ENCODE measurements at regions not wholly inside any gene's neighbourhood (a gene's known extent, or its start where the extent isn't known, plus 50 kb on each side); places are given as distances from the start of the nearest gene placed in this dataset.

DNA sequence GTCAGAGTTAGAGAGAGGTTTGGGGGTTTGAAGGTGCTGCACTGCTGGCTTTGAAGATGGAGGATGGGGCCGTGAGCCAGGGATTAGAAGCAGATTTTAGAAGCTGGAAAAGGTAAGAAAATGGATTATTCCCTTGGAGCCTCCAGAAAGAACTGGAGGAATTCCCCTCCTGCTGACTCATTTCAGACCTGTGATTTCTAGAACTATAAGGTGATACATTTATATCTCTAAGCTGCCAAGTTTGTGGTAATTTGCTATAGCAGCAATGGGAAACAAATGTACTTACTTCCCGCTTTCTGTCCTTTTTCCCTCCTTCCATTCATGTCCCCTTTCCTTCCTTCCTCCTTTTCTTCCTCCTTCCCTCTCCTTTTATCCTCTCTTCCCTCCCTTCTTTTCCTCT, 78.5 kb upstream of the PCDH8 start:
- WGBS (ENCODE audit: insufficient coverage) = 100% methylated on average over 1 of the region's 2 CpGs
- POLR2A ChIA-PET = no interaction called here
- peaks cover 0 to 10% of the 10 kb centered on the region in 2 experiments for H3K27me3 ChIP-seq (replicated peaks in 1 of 2; ENCODE audit: control insufficient read depth in 2 of 2, extremely low read depth in 1 of 2, insufficient read depth in 2 of 2, low read length in 1 of 2)
- H3K4me1 ChIP-seq (ENCODE audit: control insufficient read depth in 1 of 2, extremely low read depth in 1 of 2, insufficient read depth in 2 of 2, low read length in 2 of 2) = no peaks in the 10 kb centered on the region
- H3K27me3 Mint-ChIP-seq = peaks cover 2 to 11% of the 10 kb centered on the region in 2 donors
- ATAC-seq (replicated peaks in 1 of 4) = no peak
- no peak overlapping the region for H3K27ac Mint-ChIP-seq
- no peak overlapping the region for H3K4me3 Mint-ChIP-seq
- H3K4me1 Mint-ChIP-seq = no peaks in the 10 kb centered on the region
- H3K9me3 Mint-ChIP-seq = no peaks in the 10 kb centered on the region
- no peaks in the 10 kb centered on the region for H3K9me3 ChIP-seq
- no peak overlapping the region for H3K27ac ChIP-seq (ENCODE audit: low read length)
- CTCF ChIA-PET = no interaction called here
- H3K36me3 ChIP-seq (ENCODE audit: control insufficient read depth in 2 of 2, extremely low read depth in 1 of 2, insufficient read depth in 1 of 2, low read length in 1 of 2) = no peaks in the 10 kb centered on the region
- DNase-seq = no peak
- no peaks in the 10 kb centered on the region for H3K36me3 Mint-ChIP-seq
- H3K4me3 ChIP-seq (ENCODE audit: control insufficient read depth in 1 of 2, extremely low read depth in 1 of 2, low read length in 1 of 2) = no peak overlapping the region

DNA sequence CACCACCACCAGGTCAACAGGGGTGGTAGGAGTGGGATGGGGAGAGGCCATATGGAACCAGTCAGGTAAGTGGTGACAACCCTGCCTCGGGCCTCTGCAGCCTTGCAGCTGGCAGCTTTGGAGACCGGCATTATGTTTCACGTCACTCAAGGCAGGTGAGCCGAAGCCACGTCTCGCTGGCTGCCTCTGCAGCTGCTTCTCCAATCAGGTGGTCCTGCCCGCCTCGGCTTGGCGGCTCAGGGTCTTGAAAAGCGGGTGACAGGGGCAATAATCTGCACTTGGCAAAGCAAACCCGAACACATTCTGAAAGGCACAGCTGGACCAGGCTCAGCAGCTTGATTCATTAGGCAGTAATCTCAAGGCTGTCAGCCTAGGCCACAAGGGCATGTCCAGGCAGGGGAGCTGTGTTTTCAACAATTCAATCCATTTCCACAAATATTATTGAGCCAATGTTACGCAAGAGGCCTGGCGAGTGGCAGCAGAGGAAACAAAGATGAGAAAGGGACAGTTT, 77.4 kb upstream of the PCDH8 start:
- Histone ChIP-seq H3K36me3 (ENCODE audit: control insufficient read depth in 2 of 2, extremely low read depth in 1 of 2, insufficient read depth in 1 of 2, low read length in 1 of 2) (no peaks in the 10 kb centered on the region), H3K4me3 (ENCODE audit: control insufficient read depth in 1 of 2, extremely low read depth in 1 of 2, low read length in 1 of 2) (no peak overlapping the region), H3K9me3 (no peaks in the 10 kb centered on the region), H3K27ac (ENCODE audit: low read length) (no peak overlapping the region), H3K27me3 (replicated peaks in 1 of 2; ENCODE audit: control insufficient read depth in 2 of 2, extremely low read depth in 1 of 2, insufficient read depth in 2 of 2, low read length in 1 of 2) (peaks cover 0 to 10% of the 10 kb centered on the region in 2 experiments), H3K4me1 (ENCODE audit: control insufficient read depth in 1 of 2, extremely low read depth in 1 of 2, insufficient read depth in 2 of 2, low read length in 2 of 2) (no peaks in the 10 kb centered on the region)
- ATAC-seq (replicated peaks in 1 of 4) (no peak), DNase-seq (no peak)
- CTCF ChIA-PET = no interaction called here
- no peaks in the 10 kb centered on the region for H3K36me3 Mint-ChIP-seq
- no peak overlapping the region for H3K4me3 Mint-ChIP-seq
- H3K9me3 Mint-ChIP-seq = no peaks in the 10 kb centered on the region
- WGBS (ENCODE audit: insufficient coverage) = 91% methylated on average over 11 of the region's 13 CpGs
- no peaks in the 10 kb centered on the region for H3K4me1 Mint-ChIP-seq
- POLR2A ChIA-PET = no interaction called here
- peaks cover 2 to 11% of the 10 kb centered on the region in 2 donors for H3K27me3 Mint-ChIP-seq
- no peak overlapping the region for H3K27ac Mint-ChIP-seq

DNA sequence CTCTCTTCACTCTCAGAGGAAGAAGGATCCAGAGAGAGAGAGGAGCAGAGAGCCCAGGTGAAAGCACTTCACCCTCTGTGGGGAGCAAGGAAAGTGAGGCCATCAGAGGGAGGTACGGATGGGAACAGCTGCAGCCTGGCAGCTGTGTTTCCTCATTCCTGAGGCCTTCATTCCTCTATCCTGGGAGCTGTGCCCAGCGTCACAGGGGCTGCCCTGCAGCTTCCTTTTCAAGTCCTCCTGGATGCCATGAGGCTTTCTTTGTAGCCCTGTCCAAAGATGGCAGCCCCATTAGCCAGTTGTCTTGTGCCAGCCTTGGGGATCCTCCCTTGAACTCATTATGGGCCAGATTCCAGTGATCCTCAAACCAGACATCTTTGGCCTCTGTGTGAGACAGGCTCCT, 76.8 kb upstream of the PCDH8 start:
- Histone ChIP-seq H3K36me3 (ENCODE audit: control insufficient read depth in 2 of 2, extremely low read depth in 1 of 2, insufficient read depth in 1 of 2, low read length in 1 of 2) (no peaks in the 10 kb centered on the region), H3K9me3 (no peaks in the 10 kb centered on the region), H3K4me3 (ENCODE audit: control insufficient read depth in 1 of 2, extremely low read depth in 1 of 2, low read length in 1 of 2) (no peak overlapping the region), H3K4me1 (ENCODE audit: control insufficient read depth in 1 of 2, extremely low read depth in 1 of 2, insufficient read depth in 2 of 2, low read length in 2 of 2) (no peaks in the 10 kb centered on the region), H3K27me3 (replicated peaks in 1 of 2; ENCODE audit: control insufficient read depth in 2 of 2, extremely low read depth in 1 of 2, insufficient read depth in 2 of 2, low read length in 1 of 2) (peaks cover 0 to 10% of the 10 kb centered on the region in 2 experiments), H3K27ac (ENCODE audit: low read length) (no peak overlapping the region)
- WGBS (ENCODE audit: insufficient coverage) = 79% methylated on average over 2 of the region's 2 CpGs
- H3K4me1 Mint-ChIP-seq = no peaks in the 10 kb centered on the region
- no peaks in the 10 kb centered on the region for H3K9me3 Mint-ChIP-seq
- ChIA-PET POLR2A (no interaction called here), CTCF (no interaction called here)
- no peak for ATAC-seq (replicated peaks in 1 of 4)
- peaks cover 4 to 11% of the 10 kb centered on the region in 2 donors for H3K27me3 Mint-ChIP-seq
- DNase-seq = no peak
- H3K36me3 Mint-ChIP-seq = no peaks in the 10 kb centered on the region
- H3K4me3 Mint-ChIP-seq = no peak overlapping the region
- no peak overlapping the region for H3K27ac Mint-ChIP-seq

DNA sequence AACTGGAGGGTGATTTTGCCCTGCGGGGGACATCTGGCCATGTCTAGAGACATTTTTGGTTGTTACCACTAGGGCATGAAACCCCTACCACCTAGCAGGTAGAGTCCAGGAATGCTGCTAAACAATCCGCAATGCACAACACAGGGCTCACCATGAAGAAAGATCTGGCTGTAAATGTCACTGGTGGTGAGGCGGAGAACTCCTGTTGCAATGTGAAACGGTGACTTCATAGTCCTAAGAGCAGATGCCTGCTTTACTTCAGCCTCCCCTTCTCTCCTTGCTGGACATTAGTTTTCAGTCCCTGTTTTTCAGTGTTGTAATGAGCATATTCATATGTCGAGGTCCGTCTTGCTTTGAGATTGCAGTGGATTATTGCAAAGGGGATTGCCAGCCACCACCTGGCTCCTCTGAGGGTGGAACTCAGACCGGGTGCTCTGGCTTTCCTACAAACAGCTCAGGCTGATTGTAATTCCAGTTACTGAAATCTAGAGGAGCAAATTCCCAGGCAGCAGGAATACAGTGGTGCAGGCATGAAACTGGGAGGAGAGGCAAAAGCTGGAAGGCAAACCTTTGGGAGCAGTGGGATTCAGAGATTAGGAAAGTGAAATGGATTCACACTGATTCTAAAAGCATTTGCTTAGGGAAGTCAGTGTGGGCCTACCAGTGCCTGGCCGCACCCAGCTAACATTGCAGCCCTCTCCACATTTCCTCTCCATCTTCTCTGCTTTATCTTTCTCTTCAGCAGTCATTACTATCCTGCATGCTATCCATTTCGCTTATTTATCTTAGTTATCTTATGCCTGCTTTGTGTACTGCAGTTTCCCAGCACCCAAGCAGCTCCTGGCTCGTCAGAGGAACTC, 76.1 kb upstream of the PCDH8 start:
- no peak overlapping the region for H3K27ac ChIP-seq (ENCODE audit: low read length)
- ChIA-PET POLR2A (no interaction called here), CTCF (no interaction called here)
- Mint-ChIP-seq H3K4me1 (no peaks in the 10 kb centered on the region), H3K4me3 (no peak overlapping the region), H3K27me3 (peaks cover 9 to 12% of the 10 kb centered on the region in 2 donors), H3K36me3 (no peaks in the 10 kb centered on the region), H3K27ac (no peak overlapping the region), H3K9me3 (no peaks in the 10 kb centered on the region)
- no peaks in the 10 kb centered on the region for H3K9me3 ChIP-seq
- no peaks in the 10 kb centered on the region for H3K36me3 ChIP-seq (ENCODE audit: control insufficient read depth in 2 of 2, extremely low read depth in 1 of 2, insufficient read depth in 1 of 2, low read length in 1 of 2)
- DNase-seq = no peak
- H3K4me1 ChIP-seq (ENCODE audit: control insufficient read depth in 1 of 2, extremely low read depth in 1 of 2, insufficient read depth in 2 of 2, low read length in 2 of 2) = no peaks in the 10 kb centered on the region
- ATAC-seq (replicated peaks in 1 of 4) = no peak
- peaks cover 0 to 13% of the 10 kb centered on the region in 2 experiments for H3K27me3 ChIP-seq (replicated peaks in 1 of 2; ENCODE audit: control insufficient read depth in 2 of 2, extremely low read depth in 1 of 2, insufficient read depth in 2 of 2, low read length in 1 of 2)
- 72% methylated on average over 6 of the region's 10 CpGs for WGBS (ENCODE audit: insufficient coverage)
- no peak overlapping the region for H3K4me3 ChIP-seq (ENCODE audit: control insufficient read depth in 1 of 2, extremely low read depth in 1 of 2, low read length in 1 of 2)

DNA sequence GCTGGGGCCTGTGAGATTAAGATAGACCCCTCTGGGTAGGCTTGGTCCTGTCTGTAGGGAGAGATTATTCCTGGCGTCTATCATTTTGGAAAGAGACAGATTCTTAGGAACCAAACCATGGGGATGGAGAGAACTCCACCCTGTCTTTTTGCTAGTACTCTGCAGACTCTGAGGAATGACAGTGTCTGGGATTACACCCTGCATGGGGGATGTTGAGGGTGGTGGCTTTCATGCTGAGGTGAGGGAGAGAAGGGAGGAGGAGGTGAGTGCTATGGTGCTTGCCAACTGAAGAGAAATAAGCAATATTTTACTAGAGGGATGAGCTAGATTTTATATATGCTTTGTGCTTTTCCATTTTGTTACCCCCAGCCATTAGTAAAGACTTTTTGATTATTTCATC, 74.5 kb upstream of the PCDH8 start:
- Mint-ChIP-seq H3K36me3 (no peaks in the 10 kb centered on the region), H3K27ac (no peak overlapping the region), H3K4me1 (no peaks in the 10 kb centered on the region), H3K4me3 (no peak overlapping the region), H3K9me3 (peaks cover 0 to 10% (median 0%) of the 10 kb centered on the region in 3 donors), H3K27me3 (peaks cover 9 to 15% of the 10 kb centered on the region in 2 donors)
- DNase-seq (no peak), ATAC-seq (replicated peaks in 1 of 4) (no peak)
- H3K36me3 ChIP-seq (ENCODE audit: control insufficient read depth in 2 of 2, extremely low read depth in 1 of 2, insufficient read depth in 1 of 2, low read length in 1 of 2) = no peaks in the 10 kb centered on the region
- no peak overlapping the region for H3K4me3 ChIP-seq (ENCODE audit: control insufficient read depth in 1 of 2, extremely low read depth in 1 of 2, low read length in 1 of 2)
- 100% methylated on average over 1 of the region's 1 CpG for WGBS (ENCODE audit: insufficient coverage)
- POLR2A ChIA-PET = no interaction called here
- no peaks in the 10 kb centered on the region for H3K4me1 ChIP-seq (ENCODE audit: control insufficient read depth in 1 of 2, extremely low read depth in 1 of 2, insufficient read depth in 2 of 2, low read length in 2 of 2)
- H3K9me3 ChIP-seq = no peaks in the 10 kb centered on the region
- CTCF ChIA-PET = no interaction called here
- H3K27me3 ChIP-seq (replicated peaks in 1 of 2; ENCODE audit: control insufficient read depth in 2 of 2, extremely low read depth in 1 of 2, insufficient read depth in 2 of 2, low read length in 1 of 2) = peaks cover 0 to 10% of the 10 kb centered on the region in 2 experiments
- no peak overlapping the region for H3K27ac ChIP-seq (ENCODE audit: low read length)

DNA sequence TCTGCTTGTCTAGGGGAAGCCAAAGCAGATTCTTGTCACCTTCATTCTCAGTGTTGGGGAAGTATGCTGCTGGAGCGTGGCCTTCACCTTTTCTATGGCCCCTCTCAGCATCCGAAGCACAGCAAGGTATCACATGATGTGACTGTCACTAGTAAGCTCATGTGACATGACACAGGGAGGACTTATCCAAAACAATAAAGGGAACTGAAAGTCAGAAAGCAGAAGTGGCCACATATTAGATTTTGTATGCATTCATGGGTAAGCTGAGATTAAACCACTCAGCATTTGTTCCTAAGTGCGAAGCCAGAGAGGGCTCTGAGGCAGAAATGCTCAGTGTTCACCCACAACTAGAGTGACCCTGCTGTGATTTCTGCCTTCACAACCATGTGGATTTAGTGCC, 72.8 kb upstream of the PCDH8 start:
- CTCF ChIA-PET = no interaction called here
- Mint-ChIP-seq H3K9me3 (peaks cover 0 to 18% (median 0%) of the 10 kb centered on the region in 3 donors), H3K27ac (no peak overlapping the region), H3K27me3 (peaks cover 6 to 21% of the 10 kb centered on the region in 2 donors), H3K36me3 (no peaks in the 10 kb centered on the region), H3K4me1 (no peaks in the 10 kb centered on the region), H3K4me3 (no peak overlapping the region)
- no peaks in the 10 kb centered on the region for H3K36me3 ChIP-seq (ENCODE audit: control insufficient read depth in 2 of 2, extremely low read depth in 1 of 2, insufficient read depth in 1 of 2, low read length in 1 of 2)
- H3K4me1 ChIP-seq (ENCODE audit: control insufficient read depth in 1 of 2, extremely low read depth in 1 of 2, insufficient read depth in 2 of 2, low read length in 2 of 2) = no peaks in the 10 kb centered on the region
- DNase-seq = no peak
- H3K9me3 ChIP-seq = no peaks in the 10 kb centered on the region
- H3K27ac ChIP-seq (ENCODE audit: low read length) = no peak overlapping the region
- H3K27me3 ChIP-seq (replicated peaks in 1 of 2; ENCODE audit: control insufficient read depth in 2 of 2, extremely low read depth in 1 of 2, insufficient read depth in 2 of 2, low read length in 1 of 2) = peaks cover 0 to 10% of the 10 kb centered on the region in 2 experiments
- no peak for ATAC-seq (replicated peaks in 1 of 4)
- POLR2A ChIA-PET = interaction anchor here in 1 of 2 donors (0.6 kb wide), 1 partner anchor 569 kb away, joined by 4 read pairs; no protein-coding TSS in a partner anchor
- H3K4me3 ChIP-seq (ENCODE audit: control insufficient read depth in 1 of 2, extremely low read depth in 1 of 2, low read length in 1 of 2) = no peak overlapping the region
- no CpG with 5 or more reads among the region's 3 CpGs for WGBS (ENCODE audit: insufficient coverage)

Data from T-cell (primary cell).